Uterus (tissue), 2 donors: ENCODE measurements at regions not wholly inside any gene's neighbourhood (a gene's known extent, or its start where the extent isn't known, plus 50 kb on each side); places are given as distances from the start of the nearest gene placed in this dataset.
"Not testable (repeated sequence)": the region's sequence is repeated elsewhere in the genome, so short reads cannot be mapped to it uniquely, and the experiment has no call there.

Experiments
- CTCF ChIP-seq, 4 experiments: fragments of 200-600 bp in 2 of 4; fragments of 450-650 bp in 2 of 4; sonication (generic) in 2 of 4; IDR thresholded peaks; one replicate each; pipeline ENCODE4 v1.5.1; 2016 to 2019; ENCODE audit warnings: antibody characterized with exemption in 4 of 4, mild to moderate bottlenecking in 2 of 4, moderate library complexity in 1 of 4
- POLR2A ChIP-seq, 2 donors: fragments of 450-650 bp; IDR thresholded peaks; one replicate each; pipeline ENCODE4 v1.6.1; 2016; ENCODE audit warnings: antibody characterized with exemption in 2 of 2, mild to moderate bottlenecking in 1 of 2, moderate library complexity in 1 of 2

GRCh38 chr20:52038632-52039031 is 152.9 kb downstream of the ZFP64 start:
- not testable (repeated sequence) for TF ChIP-seq CTCF, POLR2A (IDR thresholded peaks at IDR 0.05)
